ENCODE measurements at regions not wholly inside any gene's neighbourhood (a gene's known extent, or its start where the extent isn't known, plus 50 kb on each side); places are given as distances from the start of the nearest gene placed in this dataset.
"Not testable (repeated sequence)": the region's sequence is repeated elsewhere in the genome, so short reads cannot be mapped to it uniquely, and the experiment has no call there.

DNA sequence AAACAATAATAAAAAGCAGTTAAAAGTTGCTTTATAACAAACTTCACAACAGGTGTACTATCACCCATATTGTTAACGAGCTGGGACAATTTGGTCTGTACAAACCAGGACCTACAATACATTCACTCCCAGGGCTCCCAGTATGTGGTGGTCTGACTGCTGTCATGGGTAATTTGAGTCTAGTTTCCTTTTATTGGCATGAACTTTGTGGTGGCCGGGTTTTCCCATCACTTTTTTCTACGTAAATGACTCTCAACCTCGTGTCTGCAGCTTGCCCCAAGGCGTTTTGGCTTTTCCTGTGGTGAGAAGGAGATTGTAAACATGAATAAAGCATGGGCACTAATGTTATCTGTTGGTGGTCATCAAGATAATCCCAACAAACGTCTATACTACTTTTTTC, 118.7 kb upstream of the CDK6 start:
- TF ChIP-seq, protein P1, sequence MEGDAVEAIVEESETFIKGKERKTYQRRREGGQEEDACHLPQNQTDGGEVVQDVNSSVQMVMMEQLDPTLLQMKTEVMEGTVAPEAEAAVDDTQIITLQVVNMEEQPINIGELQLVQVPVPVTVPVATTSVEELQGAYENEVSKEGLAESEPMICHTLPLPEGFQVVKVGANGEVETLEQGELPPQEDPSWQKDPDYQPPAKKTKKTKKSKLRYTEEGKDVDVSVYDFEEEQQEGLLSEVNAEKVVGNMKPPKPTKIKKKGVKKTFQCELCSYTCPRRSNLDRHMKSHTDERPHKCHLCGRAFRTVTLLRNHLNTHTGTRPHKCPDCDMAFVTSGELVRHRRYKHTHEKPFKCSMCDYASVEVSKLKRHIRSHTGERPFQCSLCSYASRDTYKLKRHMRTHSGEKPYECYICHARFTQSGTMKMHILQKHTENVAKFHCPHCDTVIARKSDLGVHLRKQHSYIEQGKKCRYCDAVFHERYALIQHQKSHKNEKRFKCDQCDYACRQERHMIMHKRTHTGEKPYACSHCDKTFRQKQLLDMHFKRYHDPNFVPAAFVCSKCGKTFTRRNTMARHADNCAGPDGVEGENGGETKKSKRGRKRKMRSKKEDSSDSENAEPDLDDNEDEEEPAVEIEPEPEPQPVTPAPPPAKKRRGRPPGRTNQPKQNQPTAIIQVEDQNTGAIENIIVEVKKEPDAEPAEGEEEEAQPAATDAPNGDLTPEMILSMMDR (IDR thresholded peaks at IDR 0.05): no peak
- no peak for TF ChIP-seq POLR2A (IDR thresholded peaks at IDR 0.05)
- no peak for DNase-seq
- no peaks in the 10 kb centered on the region for H3K4me1 ChIP-seq
- H3K4me3 ChIP-seq: no peak overlapping the region
- no peaks in the 10 kb centered on the region for H3K9me3 ChIP-seq
- H3K27ac ChIP-seq: no peak overlapping the region
- H3K36me3 ChIP-seq: no peaks in the 10 kb centered on the region
- no peaks in the 10 kb centered on the region for H3K27me3 ChIP-seq

DNA sequence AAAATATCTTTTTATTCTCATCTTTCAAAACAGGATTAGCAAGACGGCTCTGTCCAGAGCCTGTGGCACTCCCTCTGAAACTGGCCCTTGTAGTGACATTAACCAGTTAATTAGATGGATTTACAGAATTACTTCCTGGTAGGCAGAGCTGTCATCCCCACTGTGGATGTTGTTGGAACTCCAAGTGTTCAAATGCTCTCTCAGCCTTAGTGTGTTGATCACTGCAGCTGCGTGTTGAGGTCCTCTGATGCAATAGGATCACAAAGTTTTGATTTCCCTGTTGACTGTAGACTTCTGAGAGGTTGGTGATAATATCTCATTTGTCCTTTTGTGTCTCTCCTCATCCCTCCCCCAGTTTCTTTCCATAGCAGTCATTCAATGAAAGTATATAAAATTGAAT, 117.3 kb upstream of the CDK6 start:
- no peak for DNase-seq
- Histone ChIP-seq H3K36me3 (no peaks in the 10 kb centered on the region), H3K27ac (no peak overlapping the region), H3K9me3 (no peaks in the 10 kb centered on the region), H3K27me3 (no peaks in the 10 kb centered on the region), H3K4me3 (no peak overlapping the region), H3K4me1 (no peaks in the 10 kb centered on the region)
- TF ChIP-seq, protein P1 (IDR thresholded peaks at IDR 0.05): no peak
- TF ChIP-seq POLR2A (IDR thresholded peaks at IDR 0.05): no peak

DNA sequence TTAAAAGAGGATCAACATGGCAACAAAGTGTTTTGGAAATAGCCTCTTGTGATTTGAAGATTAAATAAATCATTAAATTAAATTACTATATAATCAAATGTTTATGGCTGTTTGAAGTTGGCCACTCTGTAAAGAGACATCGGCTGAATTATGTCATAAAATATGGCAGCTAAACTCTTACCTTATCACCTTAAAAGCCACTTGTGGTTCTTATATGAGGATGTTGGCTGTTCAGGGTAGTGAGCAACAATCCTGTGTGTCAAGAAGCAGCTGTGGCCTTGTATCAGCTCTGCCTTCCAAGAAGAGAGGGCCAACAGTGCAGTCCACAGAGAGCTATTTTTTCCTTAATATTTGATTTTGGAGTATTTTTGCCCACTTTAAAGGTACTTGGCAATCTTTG, 113.4 kb upstream of the CDK6 start:
- DNase-seq: no peak
- Histone ChIP-seq H3K36me3 (no peaks in the 10 kb centered on the region), H3K27me3 (no peaks in the 10 kb centered on the region), H3K9me3 (no peaks in the 10 kb centered on the region), H3K27ac (no peak overlapping the region), H3K4me3 (no peak overlapping the region), H3K4me1 (peaks cover 0 to 5% (median 0%) of the 10 kb centered on the region in 4 donors)
- TF ChIP-seq, protein P1 (IDR thresholded peaks at IDR 0.05): no peak
- no peak for TF ChIP-seq POLR2A (IDR thresholded peaks at IDR 0.05)

DNA sequence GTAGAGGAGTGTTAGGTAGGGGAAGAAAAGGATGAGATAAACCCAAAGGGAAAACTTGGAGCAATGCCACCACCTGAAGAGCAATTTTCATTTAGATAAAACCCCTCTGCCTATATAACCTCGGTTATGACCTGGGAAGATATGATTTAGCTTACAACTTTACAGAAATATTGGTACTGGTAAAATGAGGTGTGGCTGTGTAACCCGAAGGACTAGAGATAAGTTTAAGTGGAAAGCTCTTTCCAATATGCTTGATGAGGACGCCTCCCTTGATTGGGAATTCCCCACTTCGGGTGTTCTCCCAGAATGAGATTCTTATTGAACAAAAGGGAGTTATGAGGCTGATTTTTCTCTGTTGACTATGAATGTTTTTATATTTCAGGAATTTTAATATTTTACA, 109.5 kb upstream of the CDK6 start:
- TF ChIP-seq, protein P1 (IDR thresholded peaks at IDR 0.05): no peak
- TF ChIP-seq POLR2A (IDR thresholded peaks at IDR 0.05): no peak
- Histone ChIP-seq H3K36me3 (no peaks in the 10 kb centered on the region), H3K27ac (no peak overlapping the region), H3K4me3 (no peak overlapping the region), H3K4me1 (peaks cover 0 to 5% (median 0%) of the 10 kb centered on the region in 4 donors), H3K9me3 (peaks cover 0 to 7% (median 0%) of the 10 kb centered on the region in 4 donors), H3K27me3 (no peaks in the 10 kb centered on the region)
- DNase-seq: no peak

DNA sequence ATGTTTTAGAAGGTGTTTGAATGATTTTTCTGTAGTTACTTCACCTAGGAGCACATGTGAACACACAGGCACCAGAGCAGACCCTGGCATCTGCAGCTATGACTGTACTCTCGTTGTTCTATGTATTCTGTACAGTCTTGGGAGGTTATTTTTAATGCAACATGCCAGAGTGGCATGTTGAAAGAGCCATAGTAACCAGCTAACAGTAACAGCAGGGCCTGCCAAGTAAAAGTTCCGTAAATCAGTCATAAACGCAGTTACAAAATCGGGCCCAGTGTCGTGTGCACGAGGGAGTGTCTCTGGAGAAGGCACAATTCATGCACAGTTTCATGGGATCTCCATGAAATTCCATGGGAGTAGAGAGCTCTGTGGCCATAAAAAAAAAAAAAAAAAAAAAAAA, 108.3 kb upstream of the CDK6 start:
- Histone ChIP-seq H3K4me3 (no peak overlapping the region), H3K4me1 (peaks cover 0 to 5% (median 0%) of the 10 kb centered on the region in 4 donors), H3K27ac (no peak overlapping the region), H3K27me3 (no peaks in the 10 kb centered on the region), H3K9me3 (peaks cover 0 to 16% (median 0%) of the 10 kb centered on the region in 4 donors), H3K36me3 (no peaks in the 10 kb centered on the region)
- DNase-seq: no peak
- TF ChIP-seq POLR2A (IDR thresholded peaks at IDR 0.05): no peak
- TF ChIP-seq, protein P1 (IDR thresholded peaks at IDR 0.05): no peak

DNA sequence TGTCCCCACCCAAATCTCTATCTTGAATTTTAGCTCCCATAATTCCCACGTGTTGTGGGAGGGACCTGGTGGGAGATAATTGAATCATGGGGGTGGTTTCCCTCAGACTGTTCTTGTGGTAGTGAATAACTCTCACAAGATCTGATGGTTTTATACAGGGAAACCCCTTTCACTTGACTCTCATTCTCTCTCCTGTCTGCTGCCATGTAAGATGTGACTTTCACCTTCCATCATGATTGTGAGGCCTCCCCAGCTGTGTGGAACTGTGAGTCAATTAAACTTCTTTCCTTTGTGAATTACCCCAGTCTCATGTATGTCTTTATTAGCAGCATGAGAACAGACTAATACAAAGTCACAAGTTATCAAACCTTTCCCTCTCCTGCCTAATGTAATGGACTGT, 106.3 kb upstream of the CDK6 start:
- H3K4me3 ChIP-seq, H3K4me1 ChIP-seq, H3K27me3 ChIP-seq, DNase-seq, H3K36me3 ChIP-seq, H3K27ac ChIP-seq: not testable (repeated sequence)
- peaks cover 0 to 19% (median 0%) of the 10 kb centered on the region in 4 donors for H3K9me3 ChIP-seq
